GM12892 (cell line): ENCODE measurements at regions not wholly inside any gene's neighbourhood (a gene's known extent, or its start where the extent isn't known, plus 50 kb on each side); places are given as distances from the start of the nearest gene placed in this dataset.

Experiments used
- POLR2A ChIP-seq: IDR thresholded peaks from 2 replicates; pipeline ENCODE4 v1.6.1; 2011; ENCODE audit warnings: low read depth, low read length, control low read depth
- POLR2AphosphoS5 ChIP-seq: IDR thresholded peaks from 2 replicates; pipeline ENCODE4 v1.6.1; 2011; ENCODE audit warnings: low read depth, low read length, control low read depth
- TAF1 ChIP-seq: IDR thresholded peaks from 2 replicates; pipeline ENCODE4 v1.6.1; 2011; ENCODE audit warnings: low read depth, mild to moderate bottlenecking, control low read depth, low read length, borderline replicate concordance

- TF ChIP-seq POLR2A, result no peak
- no peak for TF ChIP-seq POLR2AphosphoS5
- TF ChIP-seq TAF1, result no peak
Measured at GRCh38 chr5:121735618-121736017, 116.1 kb upstream of the FTMT start.
